Glutamatergic neuron (in vitro differentiated cells): ENCODE measurements at regions not wholly inside any gene's neighbourhood (a gene's known extent, or its start where the extent isn't known, plus 50 kb on each side); places are given as distances from the start of the nearest gene placed in this dataset.
"Not testable (repeated sequence)": the region's sequence is repeated elsewhere in the genome, so short reads cannot be mapped to it uniquely, and the experiment has no call there.

Source experiments
- DNase-seq: peaks from one replicate; pipeline ENCODE4 v3.0.0; 2022
- H3K27ac Mint-ChIP-seq: one replicate; pipeline ENCODE4 v1.8.0; 2020; ENCODE audit warnings: mild to moderate bottlenecking, mixed read lengths, inconsistent platforms; ENCODE audit not compliant: unreplicated experiment
- H3K27me3 Mint-ChIP-seq: one replicate; pipeline ENCODE4 v1.8.0; 2020; ENCODE audit warnings: mild to moderate bottlenecking, moderate library complexity, mixed read lengths, inconsistent platforms; ENCODE audit not compliant: unreplicated experiment
- H3K36me3 Mint-ChIP-seq: one replicate; pipeline ENCODE4 v1.8.0; 2020; ENCODE audit warnings: mild to moderate bottlenecking, mixed read lengths, inconsistent platforms; ENCODE audit not compliant: unreplicated experiment
- H3K4me1 Mint-ChIP-seq: one replicate; pipeline ENCODE4 v1.8.0; 2020; ENCODE audit warnings: mild to moderate bottlenecking, low read depth, mixed read lengths, inconsistent platforms; ENCODE audit not compliant: unreplicated experiment
- H3K4me3 Mint-ChIP-seq: one replicate; pipeline ENCODE4 v1.8.0; 2020; ENCODE audit warnings: mild to moderate bottlenecking, mixed read lengths, inconsistent platforms; ENCODE audit not compliant: unreplicated experiment
- H3K9me3 Mint-ChIP-seq: one replicate; pipeline ENCODE4 v1.8.0; 2020; ENCODE audit warnings: mild to moderate bottlenecking, moderate library complexity, mixed read lengths, inconsistent platforms; ENCODE audit not compliant: unreplicated experiment
- CTCF ChIP-seq: fragments of 200-600 bp; sonication (generic); IDR thresholded peaks from one replicate; pipeline ENCODE4 v1.5.0; 2021; ENCODE audit not compliant: partially characterized antibody, unreplicated experiment

GRCh38 chr7:148500978-148501377 is 89.6 kb upstream of the C7orf33 start:
- no peak overlapping the region for H3K27ac Mint-ChIP-seq
- no peak for TF ChIP-seq CTCF
- no peak for DNase-seq
- H3K4me3 Mint-ChIP-seq = no peak overlapping the region
- H3K4me1 Mint-ChIP-seq = peaks cover 13% of the 10 kb centered on the region
- H3K27me3 Mint-ChIP-seq = peaks cover 6% of the 10 kb centered on the region
- no peaks in the 10 kb centered on the region for H3K36me3 Mint-ChIP-seq
- H3K9me3 Mint-ChIP-seq = no peaks in the 10 kb centered on the region

- peaks cover 6% of the 10 kb centered on the region for H3K27me3 Mint-ChIP-seq
- no peak for DNase-seq
- no peaks in the 10 kb centered on the region for H3K9me3 Mint-ChIP-seq
- H3K4me3 Mint-ChIP-seq = no peak overlapping the region
- H3K4me1 Mint-ChIP-seq = peaks cover 9% of the 10 kb centered on the region
- TF ChIP-seq CTCF = peak; percentile 82
- no peak overlapping the region for H3K27ac Mint-ChIP-seq
- H3K36me3 Mint-ChIP-seq = no peaks in the 10 kb centered on the region
These were observed 86.6 kb upstream of the C7orf33 start for GRCh38 chr7:148503900-148504487.

GRCh38 chr7:148505645-148506375 is 84.8 kb upstream of the C7orf33 start:
- no peak for DNase-seq
- TF ChIP-seq CTCF = no peak
- no peaks in the 10 kb centered on the region for H3K9me3 Mint-ChIP-seq
- H3K27me3 Mint-ChIP-seq = peaks cover 6% of the 10 kb centered on the region
- no peak overlapping the region for H3K4me3 Mint-ChIP-seq
- peaks cover 9% of the 10 kb centered on the region for H3K4me1 Mint-ChIP-seq
- H3K27ac Mint-ChIP-seq = no peak overlapping the region
- H3K36me3 Mint-ChIP-seq = no peaks in the 10 kb centered on the region

GRCh38 chr7:148507064-148507573 is 83.4 kb upstream of the C7orf33 start:
- H3K36me3 Mint-ChIP-seq, DNase-seq, H3K4me3 Mint-ChIP-seq, H3K27me3 Mint-ChIP-seq, H3K27ac Mint-ChIP-seq, H3K9me3 Mint-ChIP-seq, H3K4me1 Mint-ChIP-seq: not testable (repeated sequence)

GRCh38 chr7:148507787-148508186 is 82.8 kb upstream of the C7orf33 start:
- Mint-ChIP-seq H3K9me3 (no peaks in the 10 kb centered on the region), H3K4me3 (no peak overlapping the region), H3K36me3 (no peaks in the 10 kb centered on the region), H3K4me1 (no peaks in the 10 kb centered on the region), H3K27me3 (peaks cover 4% of the 10 kb centered on the region), H3K27ac (no peak overlapping the region)
- DNase-seq = no peak
- no peak for TF ChIP-seq CTCF
